ENCODE measurements at regions not wholly inside any gene's neighbourhood (a gene's known extent, or its start where the extent isn't known, plus 50 kb on each side); places are given as distances from the start of the nearest gene placed in this dataset.

- H3K4me3 ChIP-seq (ENCODE audit: low read depth, low read length): no peak overlapping the region
- TF ChIP-seq CTCF (IDR thresholded peaks at IDR 0.05; ENCODE audit: low read depth, low read length): no peak
Measured at GRCh38 chr7:68449816-68450215, 1148.5 kb upstream of the AUTS2 start.

- no peak for TF ChIP-seq CTCF (IDR thresholded peaks at IDR 0.05; ENCODE audit: low read depth, low read length)
Measured at GRCh38 chr7:68454931-68455330, 1143.3 kb upstream of the AUTS2 start.

GRCh38 chr7:68456469-68456868 lies 1141.8 kb upstream of the AUTS2 start:
- H3K4me3 ChIP-seq (ENCODE audit: low read depth, low read length): no peak overlapping the region
- no peak for TF ChIP-seq CTCF (IDR thresholded peaks at IDR 0.05; ENCODE audit: low read depth, low read length)

More at GRCh38 chr7:68454931-68455330, 1143.3 kb upstream of the AUTS2 start:
- no peak overlapping the region for H3K4me3 ChIP-seq (ENCODE audit: low read depth, low read length)

GRCh38 chr7:68457481-68457880 lies 1140.8 kb upstream of the AUTS2 start:
- H3K4me3 ChIP-seq (ENCODE audit: low read depth, low read length): no peak overlapping the region
- TF ChIP-seq CTCF (IDR thresholded peaks at IDR 0.05; ENCODE audit: low read depth, low read length): no peak

GRCh38 chr7:68458010-68458908 lies 1140.0 kb upstream of the AUTS2 start:
- no peak for TF ChIP-seq CTCF (IDR thresholded peaks at IDR 0.05; ENCODE audit: low read depth, low read length)
- H3K4me3 ChIP-seq (ENCODE audit: low read depth, low read length): no peak overlapping the region

GRCh38 chr7:68461430-68461829 lies 1136.8 kb upstream of the AUTS2 start:
- H3K4me3 ChIP-seq (ENCODE audit: low read depth, low read length): no peak overlapping the region
- no peak for TF ChIP-seq CTCF (IDR thresholded peaks at IDR 0.05; ENCODE audit: low read depth, low read length)

- TF ChIP-seq CTCF (IDR thresholded peaks at IDR 0.05; ENCODE audit: low read depth, low read length): no peak
Measured at GRCh38 chr7:68470836-68471435, 1127.3 kb upstream of the AUTS2 start.

More at GRCh38 chr7:68470836-68471435, 1127.3 kb upstream of the AUTS2 start:
- H3K4me3 ChIP-seq (ENCODE audit: low read depth, low read length): no peak overlapping the region
